GM18511 (cell line): ENCODE measurements at regions not wholly inside any gene's neighbourhood (a gene's known extent, or its start where the extent isn't known, plus 50 kb on each side); places are given as distances from the start of the nearest gene placed in this dataset.
"Not testable (repeated sequence)": the region's sequence is repeated elsewhere in the genome, so short reads cannot be mapped to it uniquely, and the experiment has no call there.

ENCODE experiments used
- ATAC-seq: cut with Tn5 transposase; IDR thresholded peaks from one replicate; pipeline ENCODE4 v1.9.1; 2021; ENCODE audit warnings: mild to moderate bottlenecking, moderate library complexity; ENCODE audit not compliant: unreplicated experiment

- ATAC-seq, result no peak
Observed at GRCh38 chr11:96681019-96681716, 291.4 kb downstream of the JRKL start.

- no peak for ATAC-seq
Observed at GRCh38 chr11:96694338-96694737, 304.5 kb downstream of the JRKL start.

GRCh38 chr11:96696731-96697130, 306.9 kb downstream of the JRKL start:
- no peak for ATAC-seq

- no peak for ATAC-seq
Observed at GRCh38 chr11:96697466-96697865, 307.7 kb downstream of the JRKL start.

GRCh38 chr11:96704847-96705246, 315.0 kb downstream of the JRKL start:
- no peak for ATAC-seq

GRCh38 chr11:96706761-96707160, 316.9 kb downstream of the JRKL start:
- ATAC-seq, result no peak

- no peak for ATAC-seq
Observed at GRCh38 chr11:96707273-96707672, 317.5 kb downstream of the JRKL start.

GRCh38 chr11:96708219-96708878, 318.5 kb downstream of the JRKL start:
- ATAC-seq, result no peak

GRCh38 chr11:96713301-96713700, 323.5 kb downstream of the JRKL start:
- ATAC-seq, result no peak

GRCh38 chr11:96714689-96715088, 324.9 kb downstream of the JRKL start:
- ATAC-seq, result no peak

- no peak for ATAC-seq
Observed at GRCh38 chr11:96715208-96715607, 325.4 kb downstream of the JRKL start.

- ATAC-seq, result no peak
Observed at GRCh38 chr11:96736601-96737000, 346.8 kb downstream of the JRKL start.

GRCh38 chr11:96738311-96738710, 348.5 kb downstream of the JRKL start:
- ATAC-seq, result no peak

- ATAC-seq, result no peak
Observed at GRCh38 chr11:96741068-96741467, 351.3 kb downstream of the JRKL start.

GRCh38 chr11:96744697-96745096, 354.9 kb downstream of the JRKL start:
- no peak for ATAC-seq

- ATAC-seq, result no peak
Observed at GRCh38 chr11:96748639-96749370, 359.0 kb downstream of the JRKL start.

GRCh38 chr11:96751807-96752206, 362.0 kb downstream of the JRKL start:
- not testable (repeated sequence) for ATAC-seq

- no peak for ATAC-seq
Observed at GRCh38 chr11:96752221-96752620, 362.4 kb downstream of the JRKL start.

GRCh38 chr11:96753997-96754396, 364.2 kb downstream of the JRKL start:
- no peak for ATAC-seq

- no peak for ATAC-seq
Observed at GRCh38 chr11:96755209-96755608, 365.4 kb downstream of the JRKL start.

- ATAC-seq, result no peak
Observed at GRCh38 chr11:96755752-96756151, 365.9 kb downstream of the JRKL start.

- ATAC-seq, result no peak
Observed at GRCh38 chr11:96758957-96759356, 369.1 kb downstream of the JRKL start.
